Neural cell (in vitro differentiated cells): ENCODE measurements at regions not wholly inside any gene's neighbourhood (a gene's known extent, or its start where the extent isn't known, plus 50 kb on each side); places are given as distances from the start of the nearest gene placed in this dataset.

Experiments
- EP300 ChIP-seq: fragments of 450-650 bp; conservative IDR thresholded peaks from 2 replicates; pipeline ENCODE4 v1.6.1; 2014; ENCODE audit warnings: antibody characterized with exemption, mild to moderate bottlenecking, moderate library complexity; ENCODE audit not compliant: poor library complexity, severe bottlenecking
- EZH2 ChIP-seq: fragments of 200-600, 300-800 bp; shearing (Covaris generic), sonication (generic); IDR thresholded peaks from 2 replicates; pipeline ENCODE4 v1.6.1; 2014; ENCODE audit warnings: antibody characterized with exemption, low read length, borderline replicate concordance, mild to moderate bottlenecking; ENCODE audit not compliant: insufficient read depth, poor library complexity, severe bottlenecking
- MXI1 ChIP-seq: fragments of 450-650 bp; conservative IDR thresholded peaks from 2 replicates; pipeline ENCODE4 v1.6.1; 2014; ENCODE audit warnings: antibody characterized with exemption, mild to moderate bottlenecking; ENCODE audit not compliant: poor library complexity, severe bottlenecking
- POLR2AphosphoS5 ChIP-seq: IDR thresholded peaks from 2 replicates; pipeline ENCODE4 v1.6.1; 2012
- RAD21 ChIP-seq: fragments of 450-650 bp; conservative IDR thresholded peaks from 2 replicates; pipeline ENCODE4 v1.6.1; 2014; ENCODE audit warnings: antibody characterized with exemption, mild to moderate bottlenecking, moderate library complexity
- SMC3 ChIP-seq: fragments of 450-650 bp; conservative IDR thresholded peaks from 2 replicates; pipeline ENCODE4 v1.6.1; 2014; ENCODE audit warnings: antibody characterized with exemption, mild to moderate bottlenecking, moderate library complexity; ENCODE audit not compliant: poor library complexity
- TAF1 ChIP-seq: IDR thresholded peaks from 2 replicates; pipeline ENCODE4 v1.6.1; 2012; ENCODE audit warnings: low read depth
- TF ChIP-seq, protein P1 (sequence below): fragments of 450-650 bp; IDR thresholded peaks from 2 replicates; pipeline ENCODE4 v1.5.1; 2014; ENCODE audit warnings: antibody characterized with exemption, mild to moderate bottlenecking, moderate library complexity; ENCODE audit not compliant: poor library complexity, severe bottlenecking
- TF ChIP-seq, protein P2 (sequence below): IDR thresholded peaks from 2 replicates; pipeline ENCODE4 v1.6.1; 2012; ENCODE audit warnings: borderline replicate concordance

DNA sequence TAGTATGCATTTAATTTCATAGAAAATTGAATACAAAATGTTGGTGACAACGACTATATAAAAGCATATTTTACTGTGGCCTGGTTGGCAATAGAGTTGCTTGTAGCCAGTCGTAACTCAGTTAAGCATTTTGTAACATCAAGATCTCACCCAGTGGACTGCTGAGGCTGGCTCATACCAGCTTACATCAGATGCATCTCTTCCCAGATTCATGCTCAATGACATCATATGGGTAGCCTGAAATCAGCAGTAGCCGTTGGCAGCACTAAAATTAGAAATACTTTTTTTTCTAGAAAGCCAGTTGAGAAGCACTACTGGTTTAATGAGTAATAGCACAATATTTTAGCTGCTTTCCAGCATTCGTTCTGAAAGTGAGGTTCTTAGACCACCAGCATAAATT is 341.2 kb downstream of the TECRL start:
- TF ChIP-seq, protein P1, sequence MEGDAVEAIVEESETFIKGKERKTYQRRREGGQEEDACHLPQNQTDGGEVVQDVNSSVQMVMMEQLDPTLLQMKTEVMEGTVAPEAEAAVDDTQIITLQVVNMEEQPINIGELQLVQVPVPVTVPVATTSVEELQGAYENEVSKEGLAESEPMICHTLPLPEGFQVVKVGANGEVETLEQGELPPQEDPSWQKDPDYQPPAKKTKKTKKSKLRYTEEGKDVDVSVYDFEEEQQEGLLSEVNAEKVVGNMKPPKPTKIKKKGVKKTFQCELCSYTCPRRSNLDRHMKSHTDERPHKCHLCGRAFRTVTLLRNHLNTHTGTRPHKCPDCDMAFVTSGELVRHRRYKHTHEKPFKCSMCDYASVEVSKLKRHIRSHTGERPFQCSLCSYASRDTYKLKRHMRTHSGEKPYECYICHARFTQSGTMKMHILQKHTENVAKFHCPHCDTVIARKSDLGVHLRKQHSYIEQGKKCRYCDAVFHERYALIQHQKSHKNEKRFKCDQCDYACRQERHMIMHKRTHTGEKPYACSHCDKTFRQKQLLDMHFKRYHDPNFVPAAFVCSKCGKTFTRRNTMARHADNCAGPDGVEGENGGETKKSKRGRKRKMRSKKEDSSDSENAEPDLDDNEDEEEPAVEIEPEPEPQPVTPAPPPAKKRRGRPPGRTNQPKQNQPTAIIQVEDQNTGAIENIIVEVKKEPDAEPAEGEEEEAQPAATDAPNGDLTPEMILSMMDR = no peak
- TF ChIP-seq POLR2AphosphoS5 (no peak), RAD21 (no peak), EZH2 (no peak), SMC3 (no peak), TAF1 (no peak), EP300 (no peak), MXI1 (no peak)
- TF ChIP-seq, protein P2, sequence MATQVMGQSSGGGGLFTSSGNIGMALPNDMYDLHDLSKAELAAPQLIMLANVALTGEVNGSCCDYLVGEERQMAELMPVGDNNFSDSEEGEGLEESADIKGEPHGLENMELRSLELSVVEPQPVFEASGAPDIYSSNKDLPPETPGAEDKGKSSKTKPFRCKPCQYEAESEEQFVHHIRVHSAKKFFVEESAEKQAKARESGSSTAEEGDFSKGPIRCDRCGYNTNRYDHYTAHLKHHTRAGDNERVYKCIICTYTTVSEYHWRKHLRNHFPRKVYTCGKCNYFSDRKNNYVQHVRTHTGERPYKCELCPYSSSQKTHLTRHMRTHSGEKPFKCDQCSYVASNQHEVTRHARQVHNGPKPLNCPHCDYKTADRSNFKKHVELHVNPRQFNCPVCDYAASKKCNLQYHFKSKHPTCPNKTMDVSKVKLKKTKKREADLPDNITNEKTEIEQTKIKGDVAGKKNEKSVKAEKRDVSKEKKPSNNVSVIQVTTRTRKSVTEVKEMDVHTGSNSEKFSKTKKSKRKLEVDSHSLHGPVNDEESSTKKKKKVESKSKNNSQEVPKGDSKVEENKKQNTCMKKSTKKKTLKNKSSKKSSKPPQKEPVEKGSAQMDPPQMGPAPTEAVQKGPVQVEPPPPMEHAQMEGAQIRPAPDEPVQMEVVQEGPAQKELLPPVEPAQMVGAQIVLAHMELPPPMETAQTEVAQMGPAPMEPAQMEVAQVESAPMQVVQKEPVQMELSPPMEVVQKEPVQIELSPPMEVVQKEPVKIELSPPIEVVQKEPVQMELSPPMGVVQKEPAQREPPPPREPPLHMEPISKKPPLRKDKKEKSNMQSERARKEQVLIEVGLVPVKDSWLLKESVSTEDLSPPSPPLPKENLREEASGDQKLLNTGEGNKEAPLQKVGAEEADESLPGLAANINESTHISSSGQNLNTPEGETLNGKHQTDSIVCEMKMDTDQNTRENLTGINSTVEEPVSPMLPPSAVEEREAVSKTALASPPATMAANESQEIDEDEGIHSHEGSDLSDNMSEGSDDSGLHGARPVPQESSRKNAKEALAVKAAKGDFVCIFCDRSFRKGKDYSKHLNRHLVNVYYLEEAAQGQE = no peak
